HUDEP-2 (cell line): ENCODE measurements at regions not wholly inside any gene's neighbourhood (a gene's known extent, or its start where the extent isn't known, plus 50 kb on each side); places are given as distances from the start of the nearest gene placed in this dataset.
A peak's percentile ranks its signal among the peaks of the same experiment; 100 is the strongest.
"Not testable (repeated sequence)": the region's sequence is repeated elsewhere in the genome, so short reads cannot be mapped to it uniquely, and the experiment has no call there.

Experiments used
- DNase-seq, 76 experiments: peaks; one replicate each; lab custom pipeline; 2025; ENCODE audit not compliant: unreplicated experiment in 76 of 76; lab: John Stamatoyannopoulos, UW

- no peak for DNase-seq
Measured at GRCh38 chr12:23139026-23139425, 514.1 kb downstream of the ETNK1 start.

- no peak for DNase-seq
Measured at GRCh38 chr12:23140710-23141109, 515.7 kb downstream of the ETNK1 start.

GRCh38 chr12:23141335-23141734, 516.4 kb downstream of the ETNK1 start:
- DNase-seq: no peak

GRCh38 chr12:23146070-23146469, 521.1 kb downstream of the ETNK1 start:
- DNase-seq: not testable (repeated sequence)

DNA sequence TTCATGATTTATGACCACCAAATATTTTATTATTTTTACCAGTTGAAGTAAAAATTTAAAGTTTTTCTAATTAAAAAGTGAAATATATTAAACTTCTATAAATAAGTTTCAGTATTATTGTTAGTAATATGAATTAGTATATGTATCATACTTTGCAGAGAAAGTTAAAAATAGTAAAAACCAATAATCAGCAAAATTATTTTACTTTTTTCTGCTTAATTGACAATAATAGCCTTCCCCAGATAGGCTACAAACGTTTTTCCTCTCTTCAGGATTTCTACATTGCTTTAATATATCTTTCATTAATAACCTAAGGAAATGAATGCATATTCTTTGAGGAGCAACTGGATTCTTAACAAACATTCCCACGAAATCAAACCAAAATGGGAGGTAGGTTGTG, 543.5 kb downstream of the ETNK1 start:
- no peak for DNase-seq

- no peak for DNase-seq
Measured at GRCh38 chr12:23169012-23169695, 544.2 kb downstream of the ETNK1 start.

- no peak for DNase-seq
Measured at GRCh38 chr12:23169696-23170013, 544.7 kb downstream of the ETNK1 start.

DNA sequence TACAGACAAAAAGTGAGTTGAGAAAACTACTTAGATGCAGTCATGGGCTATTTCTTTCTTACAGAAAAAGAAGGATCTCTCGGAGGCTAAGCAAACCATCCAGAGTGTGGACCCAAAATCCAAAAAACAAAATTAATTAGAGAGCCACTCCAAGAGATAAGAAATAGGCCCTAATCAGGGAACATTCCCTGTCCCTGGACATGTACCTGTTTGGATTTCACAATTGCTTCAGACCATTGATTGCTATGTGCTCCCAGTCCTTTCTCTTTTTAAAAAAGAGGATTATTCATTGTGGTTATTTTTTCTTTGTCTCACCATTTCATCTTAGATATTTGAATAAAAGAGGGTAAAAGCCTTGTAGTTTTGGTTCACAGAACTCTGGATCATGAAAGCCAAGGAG, 549.9 kb downstream of the ETNK1 start:
- DNase-seq: no peak

GRCh38 chr12:23185346-23185745, 560.4 kb downstream of the ETNK1 start:
- no peak for DNase-seq

DNA sequence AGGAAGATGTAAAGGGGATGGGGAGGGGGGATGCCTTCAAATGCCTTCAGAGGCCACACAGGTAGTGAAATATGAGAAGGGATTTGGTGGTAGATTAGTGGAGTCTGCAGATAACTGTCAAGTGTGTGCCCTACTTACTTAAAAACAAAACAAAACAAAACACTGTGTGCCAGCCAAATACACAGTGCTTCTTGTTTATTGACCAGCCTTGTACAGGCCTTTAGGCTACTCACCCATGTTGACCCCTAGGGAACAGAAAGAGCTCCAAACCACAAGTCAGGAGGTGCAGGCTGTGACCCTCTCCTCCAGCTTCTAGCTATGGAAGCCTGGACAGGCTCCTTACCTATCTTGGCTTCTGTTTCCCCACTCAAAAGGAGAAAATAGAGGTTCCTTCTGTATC, 562.0 kb downstream of the ETNK1 start:
- DNase-seq: no peak

- DNase-seq: no peak
Measured at GRCh38 chr12:23193552-23193951, 568.6 kb downstream of the ETNK1 start.

DNA sequence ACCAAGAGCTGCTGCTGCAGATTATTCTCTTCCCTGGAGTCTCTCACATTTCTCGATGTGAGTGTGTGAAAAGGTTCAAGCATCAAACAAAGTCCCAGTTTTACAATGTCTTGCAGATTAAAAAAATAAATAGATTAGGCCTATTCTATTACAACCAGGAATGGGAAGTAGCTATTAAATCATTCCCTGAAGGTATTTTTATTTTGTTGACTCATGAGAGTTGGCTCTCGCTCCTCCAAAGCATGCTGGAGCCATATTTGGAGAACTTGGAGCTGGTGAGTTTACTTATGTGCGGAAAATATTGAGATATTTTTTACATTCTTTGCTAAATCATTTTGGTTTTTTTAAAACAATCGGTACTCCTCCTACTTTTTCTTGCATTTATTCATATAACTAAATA, 572.3 kb downstream of the ETNK1 start:
- no peak for DNase-seq

DNA sequence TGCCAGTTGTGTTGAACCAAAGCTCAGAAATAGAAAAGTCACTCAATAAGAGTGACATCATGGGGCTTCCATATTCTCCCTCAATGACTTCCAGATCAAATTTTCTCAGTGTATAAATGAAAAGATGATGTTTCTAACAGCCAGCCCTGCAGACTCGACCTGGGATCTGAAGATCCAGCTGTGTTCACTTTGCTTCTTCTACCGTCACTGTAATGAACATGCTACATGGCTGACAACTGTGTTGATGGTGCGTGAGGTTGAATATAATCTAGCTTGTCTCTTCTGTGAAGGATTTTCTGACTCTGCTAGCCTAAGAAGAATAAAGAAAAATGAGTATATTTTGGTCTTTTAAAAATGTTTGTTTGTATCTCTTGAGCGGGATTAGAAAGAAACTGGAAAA, 577.8 kb downstream of the ETNK1 start:
- DNase-seq: no peak

- peak in 15 of 76 experiments; percentile 1 to 49 (median 8) for DNase-seq
Measured at GRCh38 chr12:23204933-23205778, 580.2 kb downstream of the ETNK1 start.

GRCh38 chr12:23209793-23210192, 584.8 kb downstream of the ETNK1 start:
- no peak for DNase-seq

DNA sequence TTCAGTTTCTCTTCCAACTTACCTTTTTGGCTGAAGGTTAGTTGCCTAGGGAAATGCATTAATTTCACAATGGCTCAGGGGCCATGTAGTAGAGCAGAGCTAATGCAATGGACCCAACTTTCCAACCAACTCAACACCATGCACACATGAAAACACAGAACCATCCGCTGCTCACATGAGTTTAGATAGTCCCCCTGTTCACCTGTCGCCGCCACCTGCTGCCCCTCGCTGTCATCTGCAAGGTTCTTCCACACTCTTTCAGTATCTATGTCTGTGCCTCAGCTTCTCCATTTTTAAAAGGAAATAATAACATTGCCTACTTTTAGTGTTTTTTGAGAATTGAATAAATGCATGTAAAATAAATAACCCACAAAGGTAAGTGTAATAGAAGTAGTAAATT, 585.6 kb downstream of the ETNK1 start:
- no peak for DNase-seq

- no peak for DNase-seq
Measured at GRCh38 chr12:23211384-23212320, 586.7 kb downstream of the ETNK1 start.

DNA sequence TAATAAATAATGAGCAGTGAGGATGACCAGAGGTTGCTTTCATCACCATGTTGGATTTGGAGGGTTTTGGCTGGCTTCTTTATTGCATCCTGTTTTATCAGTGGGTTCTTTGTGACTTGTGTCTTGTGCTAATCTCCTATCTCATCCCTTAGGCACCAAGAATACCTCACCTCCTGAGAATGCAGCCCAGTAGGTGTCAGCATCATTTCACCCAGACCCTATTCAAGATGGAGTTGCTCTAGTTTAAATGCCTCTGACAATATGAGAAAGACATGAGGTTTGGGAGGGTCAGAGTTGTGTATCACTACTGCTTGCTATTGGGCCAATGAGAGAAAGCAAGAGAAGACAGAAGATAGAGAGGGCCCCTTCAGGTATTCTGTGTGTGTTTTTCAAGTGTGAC, 592.2 kb downstream of the ETNK1 start:
- DNase-seq: no peak

- no peak for DNase-seq
Measured at GRCh38 chr12:23217667-23218066, 592.7 kb downstream of the ETNK1 start.

DNA sequence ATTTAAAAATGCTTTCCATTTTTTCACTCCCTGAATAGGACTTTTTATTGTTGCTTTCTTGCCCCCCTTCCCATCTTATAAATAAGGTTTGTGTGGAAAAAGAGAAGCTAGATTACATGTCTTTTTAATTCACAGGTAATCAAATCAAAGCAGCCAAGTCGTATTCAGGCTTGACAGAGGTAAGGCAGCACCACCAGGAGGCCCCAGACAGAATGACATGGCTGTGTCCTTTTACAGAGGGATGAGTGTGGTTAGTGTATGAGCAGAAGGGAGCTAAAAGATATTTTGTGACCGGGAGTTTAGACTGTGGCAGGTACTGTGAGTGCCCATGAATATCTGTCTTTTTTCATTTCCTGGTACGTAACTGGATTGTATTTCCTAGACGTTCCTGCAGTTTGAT, 596.1 kb downstream of the ETNK1 start:
- DNase-seq: no peak

DNA sequence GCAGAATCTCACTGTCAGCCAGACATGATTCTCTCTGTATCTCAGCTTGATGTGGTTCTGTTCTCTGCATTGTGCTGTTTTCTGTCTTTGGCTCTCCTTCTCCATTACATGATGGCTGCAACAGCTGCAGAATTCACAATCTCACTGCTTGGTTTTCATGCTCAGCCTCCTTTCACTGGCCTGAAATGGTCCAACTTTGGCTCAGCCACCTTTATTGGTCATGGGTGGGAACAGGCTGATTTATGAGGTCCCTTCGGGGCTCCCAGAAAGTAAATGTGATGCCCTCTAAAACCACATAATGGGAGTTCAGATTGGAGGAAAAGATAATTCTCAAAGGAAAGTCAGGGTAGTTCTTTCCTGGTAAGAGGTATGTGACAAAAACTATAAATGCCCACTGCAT, 597.0 kb downstream of the ETNK1 start:
- DNase-seq: no peak
